ENCODE measurements at regions not wholly inside any gene's neighbourhood (a gene's known extent, or its start where the extent isn't known, plus 50 kb on each side); places are given as distances from the start of the nearest gene placed in this dataset.

DNA sequence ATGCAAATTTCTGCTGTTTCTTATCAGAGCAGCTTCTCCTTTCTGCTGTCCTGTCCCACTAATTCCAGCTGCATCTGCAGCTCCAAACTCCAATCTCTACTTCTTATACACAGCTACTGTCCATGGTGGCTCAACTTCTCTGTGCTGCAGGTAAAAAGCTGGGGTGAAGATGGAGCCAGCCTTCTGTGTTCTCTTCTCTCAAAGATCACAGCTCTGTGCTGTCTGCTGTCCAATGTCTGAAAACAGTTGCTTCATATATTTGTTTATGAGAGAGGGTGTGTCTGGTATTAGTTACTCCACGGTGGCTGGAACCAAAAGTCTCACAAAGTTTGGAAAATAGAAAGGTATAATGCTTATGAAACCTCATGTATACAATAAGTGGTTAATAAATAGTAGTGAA lies 445.8 kb upstream of the TBX3 start:
- H3K9me3 ChIP-seq, result no peaks in the 10 kb centered on the region
- no peaks in the 10 kb centered on the region for H3K27me3 ChIP-seq
- WGBS, 2 donors, result 52 to 55% methylated on average over 1 of the region's 1 CpG
- no peaks in the 10 kb centered on the region for H3K4me1 ChIP-seq
- no peak overlapping the region for H3K27ac ChIP-seq
- DNase-seq (no peak), ATAC-seq (ENCODE audit: low FRiP score in 2 of 2) (no peak)
- TF ChIP-seq, protein P1, sequence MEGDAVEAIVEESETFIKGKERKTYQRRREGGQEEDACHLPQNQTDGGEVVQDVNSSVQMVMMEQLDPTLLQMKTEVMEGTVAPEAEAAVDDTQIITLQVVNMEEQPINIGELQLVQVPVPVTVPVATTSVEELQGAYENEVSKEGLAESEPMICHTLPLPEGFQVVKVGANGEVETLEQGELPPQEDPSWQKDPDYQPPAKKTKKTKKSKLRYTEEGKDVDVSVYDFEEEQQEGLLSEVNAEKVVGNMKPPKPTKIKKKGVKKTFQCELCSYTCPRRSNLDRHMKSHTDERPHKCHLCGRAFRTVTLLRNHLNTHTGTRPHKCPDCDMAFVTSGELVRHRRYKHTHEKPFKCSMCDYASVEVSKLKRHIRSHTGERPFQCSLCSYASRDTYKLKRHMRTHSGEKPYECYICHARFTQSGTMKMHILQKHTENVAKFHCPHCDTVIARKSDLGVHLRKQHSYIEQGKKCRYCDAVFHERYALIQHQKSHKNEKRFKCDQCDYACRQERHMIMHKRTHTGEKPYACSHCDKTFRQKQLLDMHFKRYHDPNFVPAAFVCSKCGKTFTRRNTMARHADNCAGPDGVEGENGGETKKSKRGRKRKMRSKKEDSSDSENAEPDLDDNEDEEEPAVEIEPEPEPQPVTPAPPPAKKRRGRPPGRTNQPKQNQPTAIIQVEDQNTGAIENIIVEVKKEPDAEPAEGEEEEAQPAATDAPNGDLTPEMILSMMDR (IDR thresholded peaks at IDR 0.05), result no peak
- TF ChIP-seq EP300 (IDR thresholded peaks at IDR 0.05), result no peak
- no peak for TF ChIP-seq POLR2A (IDR thresholded peaks at IDR 0.05)
- no peak for TF ChIP-seq POLR2AphosphoS5 (IDR thresholded peaks at IDR 0.05)
- no peaks in the 10 kb centered on the region for H3K36me3 ChIP-seq
- H3K4me3 ChIP-seq, result no peak overlapping the region

DNA sequence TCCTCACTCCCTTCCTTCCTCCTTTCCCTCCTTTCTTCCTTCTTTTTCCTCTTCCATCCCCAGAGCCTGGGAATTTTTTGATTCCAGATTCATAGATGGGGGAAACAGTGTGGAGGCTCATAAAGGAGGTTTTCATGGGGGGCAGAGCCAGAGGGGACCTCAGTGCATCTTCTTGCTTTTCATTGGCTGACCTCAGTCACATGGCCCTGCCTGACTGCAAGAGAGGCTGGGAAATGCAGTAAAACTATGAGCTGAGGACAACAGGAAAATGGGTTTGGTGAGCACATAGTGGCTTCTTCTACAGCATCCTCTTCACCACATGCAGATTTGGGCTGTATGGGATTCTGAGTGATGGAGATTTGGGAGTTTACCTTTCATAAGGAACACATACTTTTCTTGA lies 437.1 kb upstream of the TBX3 start:
- no peak for TF ChIP-seq POLR2AphosphoS5 (IDR thresholded peaks at IDR 0.05)
- TF ChIP-seq, protein P1 (IDR thresholded peaks at IDR 0.05), result no peak
- no peak for TF ChIP-seq EP300 (IDR thresholded peaks at IDR 0.05)
- TF ChIP-seq POLR2A (IDR thresholded peaks at IDR 0.05), result no peak

GRCh38 chr12:115118177-115118724 lies 434.3 kb upstream of the TBX3 start:
- ATAC-seq (ENCODE audit: low FRiP score in 2 of 2), result no peak

More for the DNA sequence above, 437.1 kb upstream of the TBX3 start:
- no peaks in the 10 kb centered on the region for H3K4me1 ChIP-seq
- no peaks in the 10 kb centered on the region for H3K36me3 ChIP-seq
- no peak for ATAC-seq (ENCODE audit: low FRiP score in 2 of 2)
- no peak overlapping the region for H3K27ac ChIP-seq
- H3K9me3 ChIP-seq, result no peaks in the 10 kb centered on the region
- H3K4me3 ChIP-seq, result no peak overlapping the region
- no peak for DNase-seq
- no peaks in the 10 kb centered on the region for H3K27me3 ChIP-seq

DNA sequence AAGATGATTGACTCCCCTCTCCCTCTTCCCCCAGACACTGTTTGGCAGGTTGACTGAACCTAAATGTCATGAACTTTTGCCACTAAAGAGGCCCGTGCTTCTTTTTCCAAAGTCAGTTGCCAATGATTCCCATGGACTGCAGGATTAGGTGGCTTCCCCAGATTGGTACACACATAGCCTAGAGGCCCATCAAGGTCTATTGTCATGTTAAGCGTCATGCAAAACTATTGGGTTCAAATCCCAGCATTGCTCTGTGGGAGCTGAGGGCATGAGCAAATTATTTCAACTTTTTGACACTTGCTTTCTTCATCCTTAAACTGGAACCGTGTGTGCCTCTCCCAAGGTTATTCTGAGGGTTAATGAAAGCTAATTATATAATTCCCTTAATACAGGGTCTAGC lies 430.2 kb upstream of the TBX3 start:
- DNase-seq (no peak), ATAC-seq (ENCODE audit: low FRiP score in 2 of 2) (no peak)
- H3K27me3 ChIP-seq, result no peaks in the 10 kb centered on the region
- no peak overlapping the region for H3K27ac ChIP-seq
- H3K4me3 ChIP-seq, result no peak overlapping the region
- TF ChIP-seq, protein P1 (IDR thresholded peaks at IDR 0.05), result no peak
- no peak for TF ChIP-seq POLR2AphosphoS5 (IDR thresholded peaks at IDR 0.05)
- TF ChIP-seq POLR2A (IDR thresholded peaks at IDR 0.05), result no peak
- no peak for TF ChIP-seq EP300 (IDR thresholded peaks at IDR 0.05)
- H3K36me3 ChIP-seq, result no peaks in the 10 kb centered on the region
- H3K9me3 ChIP-seq, result no peaks in the 10 kb centered on the region
- 85 to 88% methylated on average over 3 of the region's 3 CpGs for WGBS, 2 donors
- H3K4me1 ChIP-seq, result no peaks in the 10 kb centered on the region

More at GRCh38 chr12:115118177-115118724, 434.3 kb upstream of the TBX3 start:
- no peak for DNase-seq
- no peaks in the 10 kb centered on the region for H3K9me3 ChIP-seq
- no peaks in the 10 kb centered on the region for H3K27me3 ChIP-seq
- H3K4me1 ChIP-seq, result no peaks in the 10 kb centered on the region
- 80 to 85% methylated on average over 3 of the region's 3 CpGs for WGBS, 2 donors
- H3K27ac ChIP-seq, result no peak overlapping the region
- no peak overlapping the region for H3K4me3 ChIP-seq
- TF ChIP-seq POLR2AphosphoS5 (IDR thresholded peaks at IDR 0.05) (no peak), POLR2A (IDR thresholded peaks at IDR 0.05) (no peak), EP300 (IDR thresholded peaks at IDR 0.05) (no peak)
- TF ChIP-seq, protein P1 (IDR thresholded peaks at IDR 0.05), result no peak
- H3K36me3 ChIP-seq, result no peaks in the 10 kb centered on the region

DNA sequence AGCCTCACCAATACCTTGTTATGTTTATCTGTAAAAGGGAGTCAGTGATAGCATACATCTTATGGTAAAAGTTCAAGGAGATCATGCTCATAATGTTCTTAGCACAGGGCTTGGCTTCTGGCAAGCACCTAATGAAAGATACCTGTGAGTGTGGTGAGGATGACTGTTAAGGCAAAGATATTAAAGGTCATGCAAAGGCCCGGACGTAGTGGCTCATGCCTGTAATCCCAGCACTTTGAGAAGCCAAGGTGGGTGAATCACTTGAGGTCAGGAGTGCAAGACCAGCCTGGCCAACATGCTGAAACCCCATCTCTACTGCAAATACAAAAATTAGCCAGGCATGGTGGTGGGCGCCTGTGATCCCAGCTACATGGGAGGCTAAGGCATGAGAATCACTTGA lies 425.9 kb upstream of the TBX3 start:
- no peak overlapping the region for H3K4me3 ChIP-seq
- TF ChIP-seq POLR2AphosphoS5 (IDR thresholded peaks at IDR 0.05), result no peak
- no peak for TF ChIP-seq POLR2A (IDR thresholded peaks at IDR 0.05)
- TF ChIP-seq EP300 (IDR thresholded peaks at IDR 0.05), result no peak
- TF ChIP-seq, protein P1 (IDR thresholded peaks at IDR 0.05), result no peak
- H3K4me1 ChIP-seq, result no peaks in the 10 kb centered on the region
- DNase-seq (no peak), ATAC-seq (ENCODE audit: low FRiP score in 2 of 2) (no peak)
- no peak overlapping the region for H3K27ac ChIP-seq
- 84 to 92% methylated on average over 3 of the region's 3 CpGs for WGBS, 2 donors
- no peaks in the 10 kb centered on the region for H3K9me3 ChIP-seq
- H3K27me3 ChIP-seq, result no peaks in the 10 kb centered on the region
- H3K36me3 ChIP-seq, result no peaks in the 10 kb centered on the region

Data from upper lobe of left lung (tissue), 6 donors.